SK-N-SH treated with all-trans-retinoic acid at 6 μM for 48 hours (cell line): ENCODE measurements at regions not wholly inside any gene's neighbourhood (a gene's known extent, or its start where the extent isn't known, plus 50 kb on each side); places are given as distances from the start of the nearest gene placed in this dataset.

ENCODE experiments used
- CSDC2 ChIP-seq: fragments of 250-450 bp; sonication (Bioruptor Pico); IDR thresholded peaks from 2 replicates; pipeline ENCODE4 v1.5.0; 2020; ENCODE audit warnings: mild to moderate bottlenecking, moderate library complexity
- POU6F1 ChIP-seq: fragments of 250-450 bp; sonication (Bioruptor Pico); IDR thresholded peaks from 2 replicates; pipeline ENCODE4 v1.8.0; 2021; ENCODE audit warnings: low read depth, mild to moderate bottlenecking, moderate library complexity, borderline replicate concordance
- TSHZ2 ChIP-seq: fragments of 250-450 bp; sonication (Bioruptor Pico); IDR thresholded peaks from 2 replicates; pipeline ENCODE4 v1.5.0; 2020; ENCODE audit warnings: mild to moderate bottlenecking, moderate library complexity
- ZFP30 ChIP-seq: fragments of 450-650 bp; formaldehyde crosslinking; IDR thresholded peaks from 2 replicates; pipeline ENCODE4 v1.5.0; 2022; ENCODE audit warnings: mild to moderate bottlenecking, moderate library complexity
- ZNF70 ChIP-seq: fragments of 450-650 bp; formaldehyde crosslinking; IDR thresholded peaks from 2 replicates; pipeline ENCODE4 v1.5.0; 2020; ENCODE audit warnings: mild to moderate bottlenecking, moderate library complexity

GRCh38 chr13:79171141-79172061, 234.7 kb downstream of the RBM26 start:
- no peak for TF ChIP-seq ZFP30 (CRISPR knock-in tag)
- no peak for TF ChIP-seq CSDC2 (CRISPR knock-in tag)
- no peak for TF ChIP-seq POU6F1 (CRISPR knock-in tag)
- no peak for TF ChIP-seq ZNF70 (CRISPR knock-in tag)
- TF ChIP-seq TSHZ2 (CRISPR knock-in tag) = no peak
